IMR-90 (cell line): ENCODE measurements at regions not wholly inside any gene's neighbourhood (a gene's known extent, or its start where the extent isn't known, plus 50 kb on each side); places are given as distances from the start of the nearest gene placed in this dataset.

Experiments used
- ATAC-seq: fragments of 200-7000 bp; cut with Tn5 transposase; 2 replicates; pipeline ENCODE4 v1.9.1; 2020; ENCODE audit warnings: low read depth, mild to moderate bottlenecking, moderate library complexity
- BruUV-seq: library from RNA; stranded (reverse); fragments of 400-500 nt; replicated peaks from 2 replicates; lab custom pipeline; 2021; lab: Mats Ljungman, UMichigan
- CTCF ChIA-PET: fragments of 300-600 bp; formaldehyde crosslinking; extraction: SDS; loops from one replicate; lab custom pipeline; 2021; ENCODE audit warnings: antibody characterized with exemption; lab: Yijun Ruan, JAX
- POLR2A ChIA-PET: fragments of 300-600 bp; sonication (Branson Sonifier 250); formaldehyde crosslinking; loops from one replicate; lab custom pipeline; 2022; ENCODE audit warnings: antibody characterized with exemption; ENCODE audit not compliant: unreplicated experiment; lab: Charles Lee
- DNase-seq: peaks from one replicate; pipeline ENCODE4 v3.0.0; 2013
- H2AFZ ChIP-seq: replicated peaks from 2 replicates; pipeline ENCODE3; 2013; ENCODE audit warnings: low read length, mild to moderate bottlenecking; ENCODE audit not compliant: poor library complexity
- H2AK5ac ChIP-seq: 2 replicates; pipeline ENCODE4 v1.6.1; 2013; ENCODE audit warnings: low read depth, low read length, inconsistent platforms
- H2AK9ac ChIP-seq: replicated peaks from 2 replicates; pipeline ENCODE3; 2013; ENCODE audit warnings: mild to moderate bottlenecking, low read depth, low read length, moderate library complexity; ENCODE audit not compliant: poor library complexity
- H2BK120ac ChIP-seq: 2 replicates; pipeline ENCODE4 v1.6.1; 2013; ENCODE audit warnings: low read depth, low read length, inconsistent platforms
- H2BK15ac ChIP-seq: 3 replicates; pipeline ENCODE4 v1.6.1; 2013; ENCODE audit warnings: low read depth, low read length, inconsistent platforms
- H2BK20ac ChIP-seq: 2 replicates; pipeline ENCODE4 v1.6.1; 2013; ENCODE audit warnings: low read depth, mild to moderate bottlenecking, inconsistent platforms, low read length, moderate library complexity
- H2BK5ac ChIP-seq: 2 replicates; pipeline ENCODE4 v1.6.1; 2013; ENCODE audit warnings: mild to moderate bottlenecking, low read depth, low read length, inconsistent platforms; ENCODE audit not compliant: poor library complexity, severe bottlenecking
- H3K14ac ChIP-seq: replicated peaks from 2 replicates; pipeline ENCODE4 v1.6.1; 2013; ENCODE audit warnings: low read depth, low read length, inconsistent platforms
- H3K18ac ChIP-seq: 2 replicates; pipeline ENCODE4 v1.6.1; 2013; ENCODE audit warnings: low read depth, low read length, control low read depth
- H3K23ac ChIP-seq: 2 replicates; pipeline ENCODE4 v1.6.1; 2013; ENCODE audit warnings: low read depth, low read length, inconsistent platforms
- H3K27ac ChIP-seq: 2 replicates; pipeline ENCODE4 v1.5.1; 2013; ENCODE audit warnings: mild to moderate bottlenecking, control low read depth, low read length; ENCODE audit not compliant: insufficient read depth
- H3K27me3 ChIP-seq: 2 replicates; pipeline ENCODE4 v1.6.1; 2013; ENCODE audit warnings: low read length; ENCODE audit not compliant: control insufficient read depth, insufficient read depth
- H3K36me3 ChIP-seq: 2 replicates; pipeline ENCODE4 v1.6.1; 2013; ENCODE audit warnings: low read length, mixed read lengths; ENCODE audit not compliant: control insufficient read depth, insufficient read depth
- H3K4ac ChIP-seq: 2 replicates; pipeline ENCODE4 v1.6.1; 2013; ENCODE audit warnings: low read depth, low read length, inconsistent platforms
- H3K4me1 ChIP-seq: 2 replicates; pipeline ENCODE4 v1.6.1; 2013; ENCODE audit warnings: low read length, mixed read lengths; ENCODE audit not compliant: control insufficient read depth, insufficient read depth
- H3K4me2 ChIP-seq: 2 replicates; pipeline ENCODE4 v1.6.1; 2013; ENCODE audit warnings: low read depth, mild to moderate bottlenecking, control low read depth, low read length, moderate library complexity
- H3K4me3 ChIP-seq: 2 replicates; pipeline ENCODE4 v1.5.1; 2013; ENCODE audit warnings: low read depth, mild to moderate bottlenecking, control low read depth, low read length, moderate library complexity; ENCODE audit not compliant: insufficient read depth
- H3K56ac ChIP-seq: 2 replicates; pipeline ENCODE4 v1.6.1; 2013; ENCODE audit warnings: low read length, inconsistent platforms; ENCODE audit not compliant: insufficient read depth; ENCODE audit errors: extremely low read depth
- H3K79me1 ChIP-seq, 2 experiments: 2 replicates each; pipeline ENCODE4 v1.6.1; 2013; ENCODE audit warnings: low read length in 2 of 2, inconsistent platforms in 1 of 2, low read depth in 1 of 2
- H3K9ac ChIP-seq: 2 replicates; pipeline ENCODE4 v1.6.1; 2013; ENCODE audit warnings: low read depth, low read length, control low read depth
- H3K9me1 ChIP-seq: 2 replicates; pipeline ENCODE4 v1.6.1; 2013; ENCODE audit warnings: low read length, inconsistent platforms; ENCODE audit not compliant: insufficient read depth
- H3K9me3 ChIP-seq: 2 replicates; pipeline ENCODE4 v1.6.1; 2013; ENCODE audit warnings: low read length; ENCODE audit not compliant: control insufficient read depth, insufficient read depth
- H4K20me1 ChIP-seq: 2 replicates; pipeline ENCODE4 v1.6.1; 2013; ENCODE audit warnings: low read length, inconsistent platforms; ENCODE audit not compliant: insufficient read depth
- H4K5ac ChIP-seq: 2 replicates; pipeline ENCODE4 v1.6.1; 2013; ENCODE audit warnings: mild to moderate bottlenecking, low read depth, low read length, control low read depth
- H4K8ac ChIP-seq, 2 experiments: 2 replicates each; pipeline ENCODE4 v1.6.1; 2013; ENCODE audit warnings: low read depth in 2 of 2, low read length in 2 of 2, control low read depth in 1 of 2, inconsistent platforms in 1 of 2
- H4K91ac ChIP-seq: 2 replicates; pipeline ENCODE4 v1.6.1; 2013; ENCODE audit warnings: low read depth, low read length, inconsistent platforms; ENCODE audit not compliant: insufficient read depth
- ELK1 ChIP-seq: fragments of 150-350 bp; IDR thresholded peaks from 2 replicates; pipeline ENCODE4 v1.6.1; 2016; ENCODE audit warnings: low read depth, mild to moderate bottlenecking, low read length, moderate library complexity, borderline replicate concordance
- SMC3 ChIP-seq: fragments of 150-350 bp; IDR thresholded peaks from 2 replicates; pipeline ENCODE4 v1.6.1; 2016; ENCODE audit warnings: low read depth, mild to moderate bottlenecking, antibody characterized with exemption, low read length, moderate library complexity
- WGBS, 2 experiments: methylation state at CpG; one replicate each; pipeline versions ENCODE4 v1.1.5 to v1.1.7; 2013; ENCODE audit warnings: missing lambda C conversion rate in 2 of 2; ENCODE audit not compliant: insufficient read length in 1 of 2; ENCODE audit errors: extremely low coverage in 2 of 2; 5-methylcytosine and 5-hydroxymethylcytosine counted together
- dilution Hi-C: fragments of 300-500 bp; cut with HindIII; formaldehyde crosslinking; loops from one replicate; pipeline ENCODE4 v1.14.3; 2018; ENCODE audit warnings: low sequenced_read_pairs; ENCODE audit not compliant: unreplicated experiment
- in situ Hi-C: fragments of 300-500 bp; cut with MboI; formaldehyde crosslinking; loops from 3 replicates; pipeline ENCODE4 v1.14.3; 2019; ENCODE audit warnings: low sequenced_read_pairs, inconsistent platforms, mixed read lengths
- intact Hi-C: fragments of 100-400 bp; cut with micrococcal nuclease; formaldehyde crosslinking; loops from 2 replicates; pipeline ENCODE4 v1.10.0; 2022

- peak overlapping the region; percentile 42; the same call in 1 of the 2 replicates for H3K14ac ChIP-seq
- 0 out of 2 replicates have a peak overlapping the region, but pooled peaks have one; percentile 72 for H3K4ac ChIP-seq
- peak overlapping the region in 1 of 2 experiments; percentile 44; a peak in 2 of 4 replicates for H4K8ac ChIP-seq
- H3K36me3 ChIP-seq = 0 out of 2 replicates have a peak, but pooled peaks cover 2% of the 10 kb centered on the region
- peak overlapping the region; percentile 61; the same call in 1 of the 2 replicates for H2BK20ac ChIP-seq
- no peak overlapping the region for H3K9ac ChIP-seq
- no peak overlapping the region for H3K56ac ChIP-seq
- H3K18ac ChIP-seq = peak overlapping the region; percentile 81; the same call in 1 of the 2 replicates
- dilution Hi-C loops = no loop called here
- POLR2A ChIA-PET = interaction anchor here (0.6 kb wide), 1 partner anchor 68 kb away, joined by 3 read pairs; no protein-coding TSS in a partner anchor
- CTCF ChIA-PET = no interaction called here
- DNase-seq (no peak), ATAC-seq (no peak)
- H4K91ac ChIP-seq = peak overlapping the region; percentile 7; the same call in 1 of the 2 replicates
- H3K27me3 ChIP-seq = no peaks in the 10 kb centered on the region
- no peak overlapping the region for H2AFZ ChIP-seq
- H2AK9ac ChIP-seq = no peak overlapping the region
- in situ Hi-C loops = no loop called here
- peak overlapping the region; percentile 15; the same call in 1 of the 2 replicates for H3K27ac ChIP-seq
- no peak overlapping the region for H3K4me3 ChIP-seq
- TF ChIP-seq SMC3 = no peak
- no peak for TF ChIP-seq ELK1
- H2BK5ac ChIP-seq = peak overlapping the region; percentile 53
- peak overlapping the region; percentile 68; the same call in 1 of the 2 replicates for H3K23ac ChIP-seq
- H2BK120ac ChIP-seq = peak overlapping the region; percentile 58
- H3K9me1 ChIP-seq = peaks cover 2% of the 10 kb centered on the region; the same call in 1 of the 2 replicates
- no CpG with 5 or more reads among the region's 2 CpGs for WGBS, 2 experiments
- H3K4me2 ChIP-seq = no peak overlapping the region; the same call in 1 of the 2 replicates
- intact Hi-C loops = no loop called here
- peaks cover 2% of the 10 kb centered on the region; the same call in 1 of the 2 replicates for H3K4me1 ChIP-seq
- BruUV-seq = no TSS peak
- no peaks in the 10 kb centered on the region for H3K9me3 ChIP-seq
- peak overlapping the region; percentile 44; the same call in 1 of the 2 replicates for H4K5ac ChIP-seq
- H2BK15ac ChIP-seq = peak overlapping the region; percentile 30; the same call in 1 of the 3 replicates
- no peaks in the 10 kb centered on the region for H4K20me1 ChIP-seq
- H2AK5ac ChIP-seq = peak overlapping the region; percentile 93
- peaks cover 16 to 23% of the 10 kb centered on the region in 2 experiments; a peak in 3 of 4 replicates for H3K79me1 ChIP-seq
These were observed 79.1 kb downstream of the FAT4 start for GRCh38 chr4:125393825-125394224.
